ENCODE measurements at regions not wholly inside any gene's neighbourhood (a gene's known extent, or its start where the extent isn't known, plus 50 kb on each side); places are given as distances from the start of the nearest gene placed in this dataset.

GRCh38 chr7:52071744-52072143 lies 755.1 kb upstream of the COBL start:
- H2BK120ac ChIP-seq (replicated peaks; ENCODE audit: low read depth, low read length), result no peak overlapping the region
- no peak overlapping the region for H3K4me2 ChIP-seq (ENCODE audit: insufficient read depth in 1 of 2, low read depth in 2 of 2, low read length in 2 of 2)
- H4K20me1 ChIP-seq (replicated peaks in 1 of 2; ENCODE audit: control insufficient read depth in 1 of 2, insufficient read depth in 2 of 2, low read length in 2 of 2), result no peaks in the 10 kb centered on the region
- WGBS, 2 experiments (ENCODE audit: extremely low coverage in 1 of 2, insufficient coverage in 1 of 2, insufficient read length in 1 of 2, insufficient replicate concordance in 2 of 2, low coverage in 1 of 2, low lambda C conversion rate in 2 of 2, missing lambda C conversion rate in 1 of 2), result 90% methylated on average over 1 of the region's 1 CpG; no CpG with 5 or more reads in 1 of the 2 experiments
- H3K79me1 ChIP-seq (ENCODE audit: low read depth, low read length), result no peaks in the 10 kb centered on the region
- no peaks in the 10 kb centered on the region for H3K23me2 ChIP-seq (ENCODE audit: low read depth, low read length)
- DNase-seq (ENCODE audit: low read depth in 1 of 2, low spot score in 2 of 2) (no peak), FAIRE-seq (no peak)
- no peak overlapping the region for H2BK20ac ChIP-seq (ENCODE audit: low read length)
- no peak overlapping the region for H2AK5ac ChIP-seq (ENCODE audit: low read depth, low read length)
- H3K18ac ChIP-seq (ENCODE audit: extremely low read depth, low read length), result no peak overlapping the region
- H3K9me3 ChIP-seq (ENCODE audit: insufficient read depth in 2 of 2, low read depth in 1 of 2, low read length in 1 of 2), result no peaks in the 10 kb centered on the region
- H3K36me3 ChIP-seq (ENCODE audit: control insufficient read depth in 2 of 4, insufficient read depth in 4 of 4, low read length in 3 of 4), result no peaks in the 10 kb centered on the region
- no peak overlapping the region for H3K4me3 ChIP-seq (ENCODE audit: extremely low read depth in 1 of 4, insufficient read depth in 2 of 4, low read depth in 3 of 4, low read length in 4 of 4)
- H3K56ac ChIP-seq (replicated peaks; ENCODE audit: insufficient read length, low read depth, low read length), result no peak overlapping the region
- no peak overlapping the region for H3K4ac ChIP-seq (replicated peaks; ENCODE audit: insufficient read length, low read depth, low read length)
- POLR2A ChIA-PET (ENCODE audit: partially characterized antibody), result no interaction called here
- H2BK15ac ChIP-seq (ENCODE audit: low read length), result no peak overlapping the region
- H3K23ac ChIP-seq (ENCODE audit: insufficient read length), result no peak overlapping the region
- no peaks in the 10 kb centered on the region for H3K79me2 ChIP-seq (ENCODE audit: control insufficient read depth in 1 of 2, insufficient read depth in 2 of 2, low read length in 2 of 2)
- H2AFZ ChIP-seq (ENCODE audit: low read length), result no peak overlapping the region
- H4K5ac ChIP-seq (ENCODE audit: insufficient read length, low read depth, low read length), result no peak overlapping the region
- H3K4me1 ChIP-seq (replicated peaks in 1 of 4; ENCODE audit: control insufficient read depth in 3 of 4, insufficient read depth in 4 of 4, low read length in 3 of 4), result no peaks in the 10 kb centered on the region
- H3K27me3 ChIP-seq (replicated peaks in 1 of 4; ENCODE audit: control insufficient read depth in 3 of 4, extremely low read depth in 1 of 4, insufficient read depth in 3 of 4, low read length in 3 of 4), result no peaks in the 10 kb centered on the region
- CTCF ChIA-PET (ENCODE audit: partially characterized antibody), result no interaction called here
- H4K91ac ChIP-seq (replicated peaks; ENCODE audit: insufficient read length, low read length), result no peak overlapping the region
- H3K9ac ChIP-seq (replicated peaks in 1 of 4; ENCODE audit: extremely low read depth in 1 of 4, low read depth in 3 of 4, low read length in 3 of 4), result no peak overlapping the region
- no peak overlapping the region for H2BK12ac ChIP-seq (ENCODE audit: low read depth, low read length)
- no peak overlapping the region for H3K27ac ChIP-seq (ENCODE audit: low read depth, low read length)
- no peak overlapping the region for H4K8ac ChIP-seq (ENCODE audit: extremely low read depth, insufficient read depth, low read length)
- H3K14ac ChIP-seq (ENCODE audit: insufficient read length), result no peak overlapping the region
- H2BK5ac ChIP-seq (ENCODE audit: low read depth, low read length), result no peak overlapping the region
- TF ChIP-seq JUND (IDR thresholded peaks at IDR 0.05; ENCODE audit: low read length) (no peak), CHD1 (IDR thresholded peaks at IDR 0.05; ENCODE audit: low read depth, low read length) (no peak), USF2 (IDR thresholded peaks at IDR 0.05; ENCODE audit: low read length) (no peak), NANOG (IDR thresholded peaks at IDR 0.05; ENCODE audit: insufficient read depth, low read depth, low read length, poor library complexity, severe bottlenecking) (no peak), RBBP5 (IDR thresholded peaks at IDR 0.05; ENCODE audit: borderline replicate concordance, low read depth, low read length) (no peak)

Data from H1 (cell line).